Tibial nerve (tissue), 4 donors: ENCODE measurements at regions not wholly inside any gene's neighbourhood (a gene's known extent, or its start where the extent isn't known, plus 50 kb on each side); places are given as distances from the start of the nearest gene placed in this dataset.

ENCODE experiments used
- DNase-seq, 2 donors: peaks; one replicate each; pipeline ENCODE4 v3.0.0-alpha.2; 2019; ENCODE audit warnings: low spot score in 2 of 2
- H3K27ac ChIP-seq, 4 donors: fragments of 200-600 bp; sonication (generic) in 3 of 4; one replicate each; pipeline ENCODE4 v1.5.1; 2017 to 2019; ENCODE audit warnings: mild to moderate bottlenecking in 1 of 4
- H3K27me3 ChIP-seq, 2 donors: fragments of 200-600 bp; sonication (generic) in 1 of 2; one replicate each; pipeline versions ENCODE4 v1.5.1 to v1.6.0; 2017 to 2019
- H3K36me3 ChIP-seq, 3 donors: fragments of 200-600 bp; sonication (generic); one replicate each; pipeline ENCODE4 v1.5.1; 2018 to 2019
- H3K4me1 ChIP-seq, 4 donors: fragments of 200-600 bp; sonication (generic) in 3 of 4; one replicate each; pipeline ENCODE4 v1.5.1; 2017 to 2019
- H3K4me3 ChIP-seq, 4 donors: fragments of 200-600 bp; sonication (generic) in 3 of 4; one replicate each; pipeline ENCODE4 v1.5.1; 2017 to 2019; ENCODE audit warnings: mild to moderate bottlenecking in 1 of 4, moderate library complexity in 1 of 4
- H3K9me3 ChIP-seq, 4 donors: fragments of 200-600 bp; sonication (generic) in 3 of 4; one replicate each; pipeline ENCODE4 v1.5.1; 2017 to 2019
- EP300 ChIP-seq, 2 donors: sonication (generic); formaldehyde crosslinking; IDR thresholded peaks; one replicate each; pipeline ENCODE4 v1.6.1; 2017; ENCODE audit warnings: antibody characterized with exemption in 2 of 2, mild to moderate bottlenecking in 1 of 2
- POLR2A ChIP-seq, 2 donors: fragments of 450-650 bp; IDR thresholded peaks; one replicate each; pipeline ENCODE4 v1.6.1; 2017; ENCODE audit warnings: antibody characterized with exemption in 2 of 2, mild to moderate bottlenecking in 2 of 2, moderate library complexity in 2 of 2
- WGBS, 2 donors: methylation state at CpG; one replicate each; pipeline ENCODE4 v1.1.5; 2018; 5-methylcytosine and 5-hydroxymethylcytosine counted together
- TF ChIP-seq, protein P1 (sequence below), 5 experiments: fragments of 200-600 bp in 3 of 5; fragments of 450-650 bp in 2 of 5; sonication (generic) in 3 of 5; IDR thresholded peaks; one replicate each; pipeline ENCODE4 v1.5.1; 2016 to 2019; ENCODE audit warnings: antibody characterized with exemption in 5 of 5, mild to moderate bottlenecking in 3 of 5, moderate library complexity in 2 of 5

- no peak overlapping the region for H3K27ac ChIP-seq
Measured at GRCh38 chr4:22873899-22874298, 181.2 kb downstream of the GBA3 start.

GRCh38 chr4:22870847-22871449 is 178.2 kb downstream of the GBA3 start:
- no peaks in the 10 kb centered on the region for H3K36me3 ChIP-seq
- WGBS, 2 donors: 60% methylated on average over 7 of the region's 7 CpGs
- H3K4me1 ChIP-seq: no peaks in the 10 kb centered on the region
- no peak overlapping the region for H3K4me3 ChIP-seq
- no peak overlapping the region for H3K27ac ChIP-seq
- DNase-seq: no peak
- no peaks in the 10 kb centered on the region for H3K27me3 ChIP-seq
- no peaks in the 10 kb centered on the region for H3K9me3 ChIP-seq
- TF ChIP-seq EP300 (IDR thresholded peaks at IDR 0.05) (no peak), POLR2A (IDR thresholded peaks at IDR 0.05) (no peak)
- TF ChIP-seq, protein P1, sequence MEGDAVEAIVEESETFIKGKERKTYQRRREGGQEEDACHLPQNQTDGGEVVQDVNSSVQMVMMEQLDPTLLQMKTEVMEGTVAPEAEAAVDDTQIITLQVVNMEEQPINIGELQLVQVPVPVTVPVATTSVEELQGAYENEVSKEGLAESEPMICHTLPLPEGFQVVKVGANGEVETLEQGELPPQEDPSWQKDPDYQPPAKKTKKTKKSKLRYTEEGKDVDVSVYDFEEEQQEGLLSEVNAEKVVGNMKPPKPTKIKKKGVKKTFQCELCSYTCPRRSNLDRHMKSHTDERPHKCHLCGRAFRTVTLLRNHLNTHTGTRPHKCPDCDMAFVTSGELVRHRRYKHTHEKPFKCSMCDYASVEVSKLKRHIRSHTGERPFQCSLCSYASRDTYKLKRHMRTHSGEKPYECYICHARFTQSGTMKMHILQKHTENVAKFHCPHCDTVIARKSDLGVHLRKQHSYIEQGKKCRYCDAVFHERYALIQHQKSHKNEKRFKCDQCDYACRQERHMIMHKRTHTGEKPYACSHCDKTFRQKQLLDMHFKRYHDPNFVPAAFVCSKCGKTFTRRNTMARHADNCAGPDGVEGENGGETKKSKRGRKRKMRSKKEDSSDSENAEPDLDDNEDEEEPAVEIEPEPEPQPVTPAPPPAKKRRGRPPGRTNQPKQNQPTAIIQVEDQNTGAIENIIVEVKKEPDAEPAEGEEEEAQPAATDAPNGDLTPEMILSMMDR (IDR thresholded peaks at IDR 0.05): no peak

More at GRCh38 chr4:22873899-22874298, 181.2 kb downstream of the GBA3 start:
- TF ChIP-seq EP300 (IDR thresholded peaks at IDR 0.05) (no peak), POLR2A (IDR thresholded peaks at IDR 0.05) (no peak)
- TF ChIP-seq, protein P1 (IDR thresholded peaks at IDR 0.05): no peak
- no peaks in the 10 kb centered on the region for H3K36me3 ChIP-seq
- H3K4me1 ChIP-seq: no peaks in the 10 kb centered on the region
- H3K9me3 ChIP-seq: no peaks in the 10 kb centered on the region
- no peaks in the 10 kb centered on the region for H3K27me3 ChIP-seq
- WGBS, 2 donors: 74 to 78% methylated on average over 3 of the region's 3 CpGs
- no peak for DNase-seq
- no peak overlapping the region for H3K4me3 ChIP-seq

- Histone ChIP-seq H3K4me3 (no peak overlapping the region), H3K36me3 (no peaks in the 10 kb centered on the region), H3K27ac (no peak overlapping the region), H3K4me1 (no peaks in the 10 kb centered on the region), H3K27me3 (no peaks in the 10 kb centered on the region), H3K9me3 (no peaks in the 10 kb centered on the region)
- WGBS, 2 donors: 43 to 47% methylated on average over 3 of the region's 3 CpGs
- no peak for DNase-seq
- no peak for TF ChIP-seq POLR2A (IDR thresholded peaks at IDR 0.05)
- no peak for TF ChIP-seq EP300 (IDR thresholded peaks at IDR 0.05)
- TF ChIP-seq, protein P1 (IDR thresholded peaks at IDR 0.05): no peak
Measured at GRCh38 chr4:22869235-22869634, 176.5 kb downstream of the GBA3 start.
